ENCODE measurements at regions not wholly inside any gene's neighbourhood (a gene's known extent, or its start where the extent isn't known, plus 50 kb on each side); places are given as distances from the start of the nearest gene placed in this dataset.

DNA sequence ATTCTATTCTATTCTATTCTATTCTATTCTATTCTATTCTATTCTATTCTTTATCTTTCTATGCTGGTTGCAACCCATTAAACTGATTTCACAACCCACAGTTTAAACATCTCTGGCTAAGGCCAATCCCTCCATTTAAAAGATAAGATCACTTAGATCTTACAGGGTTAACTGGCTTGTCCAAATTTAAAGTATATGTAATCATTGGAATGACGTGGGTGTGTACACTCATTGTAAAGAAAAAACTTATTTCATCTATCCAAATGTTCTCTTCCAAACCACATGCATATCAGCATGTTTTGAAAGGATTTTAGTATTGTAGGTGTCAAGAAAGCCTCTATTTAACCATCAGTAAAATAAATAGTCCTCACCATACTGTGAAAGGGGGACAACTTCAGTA is 299.6 kb upstream of the RUNX1 start:
- no peaks in the 10 kb centered on the region for H3K27me3 ChIP-seq (ENCODE audit: insufficient read depth, poor library complexity, severe bottlenecking)
- H3K4me3 ChIP-seq (replicated peaks; ENCODE audit: insufficient read depth, low read length) = no peak overlapping the region
- no peak for DNase-seq (ENCODE audit: low read depth in 1 of 2, low spot score in 1 of 2)
- TF ChIP-seq POLR2AphosphoS5 (IDR thresholded peaks at IDR 0.05; ENCODE audit: low read depth) (no peak), GABPA (IDR thresholded peaks at IDR 0.05; ENCODE audit: low read depth) (no peak), SPI1 (IDR thresholded peaks at IDR 0.05; ENCODE audit: borderline replicate concordance, low read depth) (no peak)
- TF ChIP-seq, protein P1, sequence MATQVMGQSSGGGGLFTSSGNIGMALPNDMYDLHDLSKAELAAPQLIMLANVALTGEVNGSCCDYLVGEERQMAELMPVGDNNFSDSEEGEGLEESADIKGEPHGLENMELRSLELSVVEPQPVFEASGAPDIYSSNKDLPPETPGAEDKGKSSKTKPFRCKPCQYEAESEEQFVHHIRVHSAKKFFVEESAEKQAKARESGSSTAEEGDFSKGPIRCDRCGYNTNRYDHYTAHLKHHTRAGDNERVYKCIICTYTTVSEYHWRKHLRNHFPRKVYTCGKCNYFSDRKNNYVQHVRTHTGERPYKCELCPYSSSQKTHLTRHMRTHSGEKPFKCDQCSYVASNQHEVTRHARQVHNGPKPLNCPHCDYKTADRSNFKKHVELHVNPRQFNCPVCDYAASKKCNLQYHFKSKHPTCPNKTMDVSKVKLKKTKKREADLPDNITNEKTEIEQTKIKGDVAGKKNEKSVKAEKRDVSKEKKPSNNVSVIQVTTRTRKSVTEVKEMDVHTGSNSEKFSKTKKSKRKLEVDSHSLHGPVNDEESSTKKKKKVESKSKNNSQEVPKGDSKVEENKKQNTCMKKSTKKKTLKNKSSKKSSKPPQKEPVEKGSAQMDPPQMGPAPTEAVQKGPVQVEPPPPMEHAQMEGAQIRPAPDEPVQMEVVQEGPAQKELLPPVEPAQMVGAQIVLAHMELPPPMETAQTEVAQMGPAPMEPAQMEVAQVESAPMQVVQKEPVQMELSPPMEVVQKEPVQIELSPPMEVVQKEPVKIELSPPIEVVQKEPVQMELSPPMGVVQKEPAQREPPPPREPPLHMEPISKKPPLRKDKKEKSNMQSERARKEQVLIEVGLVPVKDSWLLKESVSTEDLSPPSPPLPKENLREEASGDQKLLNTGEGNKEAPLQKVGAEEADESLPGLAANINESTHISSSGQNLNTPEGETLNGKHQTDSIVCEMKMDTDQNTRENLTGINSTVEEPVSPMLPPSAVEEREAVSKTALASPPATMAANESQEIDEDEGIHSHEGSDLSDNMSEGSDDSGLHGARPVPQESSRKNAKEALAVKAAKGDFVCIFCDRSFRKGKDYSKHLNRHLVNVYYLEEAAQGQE (IDR thresholded peaks at IDR 0.05; ENCODE audit: insufficient replicate concordance, low read depth) = no peak
- TF ChIP-seq, protein P2, sequence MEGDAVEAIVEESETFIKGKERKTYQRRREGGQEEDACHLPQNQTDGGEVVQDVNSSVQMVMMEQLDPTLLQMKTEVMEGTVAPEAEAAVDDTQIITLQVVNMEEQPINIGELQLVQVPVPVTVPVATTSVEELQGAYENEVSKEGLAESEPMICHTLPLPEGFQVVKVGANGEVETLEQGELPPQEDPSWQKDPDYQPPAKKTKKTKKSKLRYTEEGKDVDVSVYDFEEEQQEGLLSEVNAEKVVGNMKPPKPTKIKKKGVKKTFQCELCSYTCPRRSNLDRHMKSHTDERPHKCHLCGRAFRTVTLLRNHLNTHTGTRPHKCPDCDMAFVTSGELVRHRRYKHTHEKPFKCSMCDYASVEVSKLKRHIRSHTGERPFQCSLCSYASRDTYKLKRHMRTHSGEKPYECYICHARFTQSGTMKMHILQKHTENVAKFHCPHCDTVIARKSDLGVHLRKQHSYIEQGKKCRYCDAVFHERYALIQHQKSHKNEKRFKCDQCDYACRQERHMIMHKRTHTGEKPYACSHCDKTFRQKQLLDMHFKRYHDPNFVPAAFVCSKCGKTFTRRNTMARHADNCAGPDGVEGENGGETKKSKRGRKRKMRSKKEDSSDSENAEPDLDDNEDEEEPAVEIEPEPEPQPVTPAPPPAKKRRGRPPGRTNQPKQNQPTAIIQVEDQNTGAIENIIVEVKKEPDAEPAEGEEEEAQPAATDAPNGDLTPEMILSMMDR (IDR thresholded peaks at IDR 0.05; ENCODE audit: insufficient read depth, low read length) = no peak
- H3K27ac ChIP-seq (replicated peaks) = no peak overlapping the region

DNA sequence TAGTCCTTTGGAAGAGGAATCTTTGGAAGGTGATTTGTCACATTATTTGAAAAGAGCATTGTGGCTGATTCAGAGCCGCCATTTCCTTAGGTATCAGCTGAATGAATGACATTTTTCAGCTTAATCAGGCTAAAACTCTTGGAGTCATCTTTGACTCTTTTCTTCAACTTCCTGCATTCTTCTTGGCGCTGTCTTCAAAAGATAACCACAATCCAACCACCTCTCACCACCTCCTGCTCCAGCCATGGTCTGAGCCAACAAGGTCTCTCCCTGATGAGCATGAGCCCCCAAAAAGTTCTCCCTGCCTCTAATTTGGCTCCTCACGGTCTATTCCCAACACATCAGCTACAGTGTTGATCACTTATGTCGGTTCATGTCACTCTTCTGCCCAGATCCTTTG is 297.6 kb upstream of the RUNX1 start:
- DNase-seq (ENCODE audit: low read depth in 1 of 2, low spot score in 1 of 2) = no peak
- H3K4me3 ChIP-seq (replicated peaks; ENCODE audit: insufficient read depth, low read length) = no peak overlapping the region
- no peak overlapping the region for H3K27ac ChIP-seq (replicated peaks)
- H3K27me3 ChIP-seq (ENCODE audit: insufficient read depth, poor library complexity, severe bottlenecking) = no peaks in the 10 kb centered on the region
- no peak for TF ChIP-seq POLR2AphosphoS5 (IDR thresholded peaks at IDR 0.05; ENCODE audit: low read depth)
- no peak for TF ChIP-seq SPI1 (IDR thresholded peaks at IDR 0.05; ENCODE audit: borderline replicate concordance, low read depth)
- TF ChIP-seq, protein P2 (IDR thresholded peaks at IDR 0.05; ENCODE audit: insufficient read depth, low read length) = no peak
- TF ChIP-seq GABPA (IDR thresholded peaks at IDR 0.05; ENCODE audit: low read depth) = no peak
- TF ChIP-seq, protein P1 (IDR thresholded peaks at IDR 0.05; ENCODE audit: insufficient replicate concordance, low read depth) = no peak

DNA sequence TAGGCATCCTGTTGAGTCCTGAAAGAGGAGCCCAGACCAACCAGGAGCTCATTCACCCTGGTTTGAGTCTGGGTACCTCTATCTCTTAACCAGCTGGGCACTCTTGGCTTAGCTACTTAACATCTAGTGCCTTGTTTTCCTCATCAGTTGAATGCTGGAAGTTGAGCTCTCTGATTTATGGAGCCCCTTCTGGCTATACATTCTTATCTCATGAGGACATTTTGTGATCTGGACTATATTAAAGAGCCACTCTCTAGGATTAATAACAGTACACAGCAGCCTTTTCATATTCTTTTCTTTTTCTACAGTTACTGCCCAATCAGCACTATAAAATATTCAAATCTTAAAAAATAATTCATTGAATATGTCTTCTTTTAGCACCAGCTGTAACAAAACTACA is 296.9 kb upstream of the RUNX1 start:
- Histone ChIP-seq H3K27ac (replicated peaks) (no peak overlapping the region), H3K4me3 (replicated peaks; ENCODE audit: insufficient read depth, low read length) (no peak overlapping the region), H3K27me3 (ENCODE audit: insufficient read depth, poor library complexity, severe bottlenecking) (no peaks in the 10 kb centered on the region)
- DNase-seq (ENCODE audit: low read depth in 1 of 2, low spot score in 1 of 2) = no peak
- TF ChIP-seq, protein P1 (IDR thresholded peaks at IDR 0.05; ENCODE audit: insufficient replicate concordance, low read depth) = no peak
- TF ChIP-seq SPI1 (IDR thresholded peaks at IDR 0.05; ENCODE audit: borderline replicate concordance, low read depth) = no peak
- TF ChIP-seq GABPA (IDR thresholded peaks at IDR 0.05; ENCODE audit: low read depth) = no peak
- no peak for TF ChIP-seq POLR2AphosphoS5 (IDR thresholded peaks at IDR 0.05; ENCODE audit: low read depth)
- TF ChIP-seq, protein P2 (IDR thresholded peaks at IDR 0.05; ENCODE audit: insufficient read depth, low read length) = no peak

All from HL-60 (cell line).